HT-29 (cell line): ENCODE measurements at regions not wholly inside any gene's neighbourhood (a gene's known extent, or its start where the extent isn't known, plus 50 kb on each side); places are given as distances from the start of the nearest gene placed in this dataset.

Experiments used
- DNase-seq: peaks from one replicate; pipeline ENCODE4 v3.0.0-alpha.2; 2015; ENCODE audit warnings: low spot score

DNA sequence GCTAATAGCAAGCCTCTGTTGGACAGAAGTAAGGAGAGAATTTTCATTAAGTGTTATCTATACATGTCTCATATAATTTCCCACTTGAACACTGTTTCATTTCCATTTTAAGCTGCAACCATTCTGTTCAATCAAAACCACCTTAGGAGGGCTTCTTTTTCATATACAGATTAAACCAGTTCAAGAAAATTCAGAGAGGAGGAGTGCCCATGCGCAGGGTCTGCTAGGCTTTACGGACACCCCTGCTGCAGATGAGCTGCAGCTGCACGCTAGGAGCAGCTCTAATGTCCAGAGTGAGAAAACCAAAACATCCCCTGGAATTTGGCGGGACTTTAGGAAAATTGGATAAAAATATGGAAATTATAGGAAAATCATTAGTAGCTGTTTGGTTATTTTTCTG is 541.0 kb downstream of the SPRY1 start:
- DNase-seq = no peak

DNA sequence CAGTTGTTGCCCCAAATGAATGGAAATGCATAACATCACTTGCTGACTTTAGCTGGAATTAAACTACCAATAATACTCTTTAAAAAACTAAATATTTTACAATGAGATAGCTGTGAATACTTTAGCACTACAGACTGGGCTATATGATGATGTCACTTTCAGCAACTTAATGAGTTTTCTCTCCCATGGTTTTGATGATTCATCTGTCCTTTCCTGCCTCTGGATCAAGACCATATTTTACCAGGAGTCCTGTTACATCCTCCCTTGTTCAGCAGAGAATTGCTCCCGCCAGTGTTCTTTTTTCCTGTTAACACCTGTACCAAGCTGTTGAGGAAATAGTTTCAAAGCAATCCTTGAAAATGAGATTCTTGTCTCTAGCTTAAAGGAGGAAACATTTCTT is 543.0 kb downstream of the SPRY1 start:
- no peak for DNase-seq

DNA sequence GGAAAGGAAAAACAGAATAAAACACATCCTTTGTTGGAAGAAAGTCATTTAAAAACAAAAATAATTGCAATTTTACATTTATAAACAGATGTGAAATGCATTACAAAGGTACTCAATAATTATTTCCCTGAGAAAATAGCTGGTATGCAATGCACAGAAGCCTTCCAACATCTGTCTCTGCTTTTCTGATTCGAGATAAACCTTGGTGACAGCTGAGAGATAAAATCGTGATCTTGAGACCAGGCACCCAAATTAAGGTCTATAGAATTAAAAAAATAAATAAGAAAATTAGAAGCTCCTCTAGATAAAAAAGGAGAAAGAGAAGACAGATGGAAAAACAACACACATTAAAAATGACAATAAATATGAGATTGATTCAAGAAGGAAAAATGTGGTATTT is 544.0 kb downstream of the SPRY1 start:
- DNase-seq = no peak

DNA sequence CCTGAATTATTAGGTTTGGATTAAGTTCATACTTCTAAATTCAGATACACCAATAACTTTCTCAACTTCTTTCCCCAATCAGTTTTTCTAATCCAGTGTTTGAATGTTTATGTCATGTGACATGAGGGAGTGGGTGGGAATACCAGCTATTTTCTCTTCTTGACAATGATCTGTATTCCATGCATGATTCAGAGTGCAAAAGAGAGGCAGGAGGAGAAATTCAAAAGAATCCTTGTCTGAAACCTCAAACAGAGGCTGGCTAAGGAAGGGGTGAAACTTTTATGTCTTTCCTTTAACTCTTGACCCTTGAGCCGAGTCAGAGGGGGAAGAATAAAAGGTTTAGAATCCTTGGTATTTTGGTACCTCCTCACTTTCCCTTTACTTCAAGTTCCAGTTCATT is 544.7 kb downstream of the SPRY1 start:
- no peak for DNase-seq

DNA sequence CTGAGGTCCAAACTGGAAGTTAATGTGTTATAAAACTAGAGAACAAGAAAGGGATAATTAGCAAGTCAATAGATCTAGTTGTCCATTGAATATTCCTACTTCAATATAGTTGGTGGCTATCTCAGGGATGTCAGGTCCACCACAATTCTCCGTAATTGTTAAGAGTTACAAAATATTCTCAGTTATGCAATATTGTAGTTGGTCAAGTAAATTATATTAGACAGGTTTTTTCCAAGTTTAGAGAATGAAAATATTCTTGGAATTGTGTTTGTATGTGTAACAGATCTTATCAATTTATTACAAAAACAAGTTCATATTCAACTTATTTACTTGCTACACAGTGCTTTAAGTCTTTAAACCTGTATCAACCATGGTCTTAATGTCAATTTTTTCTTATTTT is 547.4 kb downstream of the SPRY1 start:
- no peak for DNase-seq

DNA sequence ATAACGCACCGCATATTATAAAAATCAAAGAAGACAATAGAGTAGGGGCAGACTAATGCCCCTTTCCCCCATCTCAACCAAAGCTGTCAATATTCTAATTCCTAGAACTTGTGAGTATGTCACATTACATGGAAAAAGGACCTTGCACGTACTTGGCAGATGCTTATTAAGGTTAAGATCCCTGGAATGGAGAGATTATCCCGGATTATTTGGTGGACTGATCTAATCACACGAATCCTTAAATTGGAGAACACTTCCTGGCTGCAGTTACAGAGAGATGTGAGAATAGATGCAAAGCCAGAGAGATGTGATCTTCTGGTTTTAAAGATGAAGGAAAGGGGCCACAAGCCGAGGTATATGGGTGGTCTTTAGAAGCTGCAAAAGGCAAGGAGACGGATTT is 548.7 kb downstream of the SPRY1 start:
- no peak for DNase-seq

DNA sequence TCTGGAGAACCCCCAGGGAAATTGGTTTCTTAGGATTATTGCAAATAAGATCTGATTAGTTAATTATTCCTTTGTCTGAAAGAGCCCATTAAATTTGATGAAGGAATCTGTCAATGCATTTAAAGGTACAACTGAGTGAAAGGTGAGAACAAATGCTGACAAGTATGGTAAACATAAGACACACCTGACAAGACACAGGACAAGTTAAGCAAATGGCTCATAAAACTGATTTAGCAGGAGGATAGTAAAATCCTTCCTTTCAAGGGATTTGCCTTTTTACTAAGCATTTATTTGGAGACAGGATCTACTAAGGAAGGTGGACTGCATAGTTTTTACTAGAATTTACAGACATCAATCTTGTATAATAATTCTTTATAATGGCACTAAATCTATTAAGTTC is 553.9 kb downstream of the SPRY1 start:
- peak; percentile 24 for DNase-seq

DNA sequence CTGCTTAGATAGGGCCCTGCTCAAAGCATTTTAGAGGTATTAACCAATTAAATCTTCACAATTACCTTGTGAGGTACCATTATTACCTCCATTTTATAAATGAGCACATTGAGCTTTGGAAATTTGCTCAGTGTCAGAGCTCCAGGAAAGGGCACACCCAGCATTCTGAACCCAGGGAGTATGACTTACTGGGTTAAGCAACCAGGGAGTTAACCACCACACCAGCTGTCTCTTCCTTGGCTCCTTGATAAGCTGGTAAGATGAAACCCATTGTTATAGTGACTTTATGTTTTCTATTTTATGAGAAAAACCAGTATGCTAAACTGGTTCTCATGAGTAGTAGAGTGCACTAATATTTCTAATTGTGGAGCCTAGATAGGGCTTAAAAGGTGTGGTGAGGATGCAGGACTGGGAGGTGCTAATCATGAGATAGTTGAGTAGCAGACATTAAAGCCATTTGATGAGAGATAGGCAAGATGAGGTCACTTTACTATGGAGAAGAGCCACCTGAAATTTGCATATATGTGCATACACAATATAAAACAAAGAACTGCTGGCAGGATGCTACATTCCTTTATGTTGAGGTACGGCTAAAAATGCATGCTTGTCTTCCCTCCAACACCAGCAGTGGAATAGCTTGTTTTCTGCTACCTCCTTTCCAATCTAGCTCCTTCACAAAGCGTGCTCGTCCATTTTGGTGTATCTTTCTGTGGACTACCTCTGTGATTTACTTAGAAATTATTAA is 556.1 kb downstream of the SPRY1 start:
- no peak for DNase-seq

DNA sequence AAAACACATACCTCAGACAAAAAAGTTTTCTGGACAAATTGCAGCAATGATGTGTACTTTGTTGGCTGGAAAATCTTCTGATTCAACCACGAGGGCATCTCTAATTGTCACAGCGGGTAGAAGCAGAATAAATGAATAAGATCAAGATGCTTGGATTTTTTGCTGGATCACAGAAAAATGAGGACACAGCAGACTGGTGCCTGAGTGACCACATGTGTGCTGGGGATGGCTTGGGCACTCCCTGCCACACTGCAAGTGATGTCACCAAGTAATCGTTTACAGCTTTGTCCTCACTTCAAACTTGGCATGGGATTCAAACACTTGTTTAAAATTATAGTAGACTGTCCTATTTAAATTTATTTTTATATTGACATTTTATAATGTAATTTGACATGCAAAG is 557.0 kb downstream of the SPRY1 start:
- no peak for DNase-seq

DNA sequence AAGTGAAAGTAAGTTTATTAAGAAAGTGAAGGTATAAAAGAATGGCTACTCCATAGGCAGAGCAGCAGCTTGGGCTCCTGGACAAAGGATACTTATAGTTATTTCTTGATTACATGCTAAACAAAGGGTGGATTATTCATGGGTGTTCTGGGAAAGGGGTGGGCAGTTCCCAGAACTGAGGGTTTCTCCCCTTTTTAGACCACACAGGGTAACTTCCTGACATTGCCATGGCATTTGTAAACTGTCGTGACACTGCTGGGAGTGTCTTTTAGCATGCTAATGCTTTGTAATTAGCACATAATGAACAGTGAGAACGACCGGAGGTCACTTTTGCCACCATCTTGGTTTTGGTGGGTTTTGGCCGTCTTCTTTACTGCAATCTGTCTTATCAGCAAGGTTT is 557.6 kb downstream of the SPRY1 start:
- no peak for DNase-seq

DNA sequence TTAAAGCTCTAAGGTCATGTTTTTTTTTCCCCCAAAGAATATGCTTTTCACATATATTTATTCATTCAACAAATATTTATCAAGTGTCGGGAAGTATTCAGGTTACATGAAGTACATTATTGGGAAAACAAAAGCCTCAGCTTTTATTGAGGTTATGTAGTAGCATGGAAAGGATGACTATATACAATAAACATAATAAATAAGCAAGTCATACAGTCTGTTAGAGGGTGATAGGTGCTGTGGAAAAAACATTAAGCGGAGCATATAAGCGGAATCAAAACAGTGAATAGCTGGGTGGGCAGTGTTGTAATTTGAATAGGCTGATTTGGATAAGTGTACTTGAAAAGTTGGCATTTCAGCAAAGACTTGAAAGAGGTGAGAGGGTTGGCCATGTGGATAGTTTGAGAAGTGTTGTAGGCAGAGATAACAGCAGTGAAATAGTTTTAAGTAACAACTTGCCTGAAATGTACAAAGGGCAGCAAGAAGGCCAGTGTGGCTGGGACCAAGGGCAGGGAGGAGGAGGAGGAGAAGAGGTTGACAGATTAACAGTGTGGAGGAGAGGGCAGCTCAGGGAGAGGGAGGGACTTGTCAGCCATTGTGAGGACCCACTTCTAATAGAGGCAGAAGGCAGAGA is 558.7 kb downstream of the SPRY1 start:
- DNase-seq = no peak

DNA sequence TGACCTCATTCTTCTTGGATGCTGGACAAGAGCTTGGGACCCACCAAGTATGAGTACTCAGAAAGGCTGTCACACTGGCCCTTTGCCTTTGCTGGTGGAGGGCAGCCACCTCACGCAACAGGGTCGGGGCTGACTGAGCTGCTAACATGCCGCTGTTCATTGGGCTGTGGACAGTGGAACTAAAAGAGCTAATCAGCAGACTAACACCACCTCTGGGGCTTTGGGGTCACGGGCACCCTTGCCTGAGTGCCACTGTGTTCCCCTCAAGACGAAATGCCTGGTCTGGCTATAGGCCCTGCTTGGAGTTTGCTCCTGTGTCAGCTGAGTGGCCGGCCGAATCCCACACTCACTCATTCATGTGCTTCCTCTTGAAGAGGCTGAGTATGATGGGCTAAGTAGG is 559.6 kb downstream of the SPRY1 start:
- no peak for DNase-seq

DNA sequence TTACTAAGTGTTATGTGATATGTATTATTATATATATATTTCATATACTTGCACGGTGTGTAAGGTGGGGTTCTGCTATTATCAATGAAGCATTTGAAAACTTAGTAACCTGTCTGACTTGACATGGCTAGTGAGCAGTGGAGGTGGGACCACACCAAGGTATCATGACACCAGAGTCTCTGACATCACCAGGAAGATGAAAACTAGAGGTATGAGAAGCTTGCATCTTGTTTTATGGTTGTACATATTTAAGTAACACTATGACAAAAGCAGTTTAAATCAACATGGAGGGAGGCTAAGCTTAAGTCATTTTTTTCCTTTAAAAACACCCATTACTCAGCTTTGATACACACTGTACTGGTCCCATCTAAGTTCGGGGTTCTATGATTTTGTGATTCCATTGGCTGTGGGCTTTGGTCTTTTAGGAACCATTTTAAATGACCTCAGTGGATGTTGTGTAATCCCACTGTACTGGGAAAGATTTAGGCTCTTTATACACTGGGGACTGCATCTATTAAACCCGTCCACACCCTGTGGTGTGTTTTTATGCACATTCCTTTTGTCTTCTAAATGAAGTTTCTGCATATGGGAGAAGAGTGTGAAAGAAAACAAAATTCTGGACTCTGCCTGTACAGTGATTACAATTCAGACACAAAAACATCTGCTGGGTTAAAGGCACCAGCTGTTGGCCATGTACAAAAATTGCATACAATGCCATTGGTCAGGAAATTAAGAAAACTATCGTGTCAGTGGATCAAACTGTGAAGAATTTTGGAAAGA is 570.6 kb downstream of the SPRY1 start:
- no peak for DNase-seq

DNA sequence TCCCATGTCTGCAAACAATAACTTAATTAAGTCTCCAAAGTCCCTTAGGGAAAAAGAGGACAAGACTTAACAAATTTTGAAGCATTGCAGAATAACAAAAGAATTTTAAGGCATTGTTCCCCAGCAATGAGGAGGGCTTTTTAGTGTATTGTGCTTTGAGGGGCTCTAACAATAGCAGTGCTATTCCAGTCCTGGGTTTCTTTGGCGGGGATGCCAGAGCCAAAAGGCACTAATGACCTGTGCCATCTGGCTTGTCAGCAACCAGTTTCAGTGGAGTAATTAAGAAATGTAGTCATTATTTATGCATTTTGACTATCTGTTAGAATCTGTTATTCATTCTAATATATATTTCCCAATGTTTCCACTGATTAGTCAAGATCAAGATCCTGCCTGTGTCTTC is 575.4 kb downstream of the SPRY1 start:
- no peak for DNase-seq

DNA sequence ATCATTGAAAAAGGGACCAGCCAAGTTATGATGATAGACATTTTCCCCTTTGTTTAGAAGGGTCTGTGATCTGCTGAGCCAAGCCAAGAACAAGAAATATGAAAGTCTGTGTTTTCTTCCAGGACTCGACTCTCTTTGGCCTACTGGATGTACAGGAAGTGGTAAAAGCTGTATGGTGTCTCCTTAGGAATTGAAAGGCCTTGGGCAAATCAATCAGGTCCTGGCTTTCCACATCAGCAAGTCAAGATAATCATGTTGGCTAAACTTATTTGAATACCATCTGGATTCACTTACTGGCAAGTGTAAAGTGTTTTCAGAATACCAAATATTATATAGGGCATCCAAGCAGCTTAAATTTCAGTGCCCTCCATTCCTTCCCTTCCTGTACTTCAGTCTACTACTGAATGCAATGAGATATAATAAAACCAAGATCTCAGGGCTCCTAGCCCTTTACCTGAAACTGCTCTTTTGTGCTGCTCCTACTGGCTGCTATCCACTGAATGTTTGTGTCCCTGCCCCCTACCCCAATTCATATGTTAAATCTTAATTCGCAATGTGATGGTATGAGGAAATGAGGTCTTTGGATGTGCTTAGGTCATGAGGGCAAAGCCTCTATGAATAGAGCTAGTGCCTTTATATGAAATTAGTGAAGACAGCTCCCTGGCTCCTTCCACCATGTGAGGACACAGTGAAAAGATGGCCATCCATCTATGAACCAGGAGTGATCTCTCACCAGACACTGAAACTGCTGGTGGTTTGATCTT is 578.0 kb downstream of the SPRY1 start:
- no peak for DNase-seq

DNA sequence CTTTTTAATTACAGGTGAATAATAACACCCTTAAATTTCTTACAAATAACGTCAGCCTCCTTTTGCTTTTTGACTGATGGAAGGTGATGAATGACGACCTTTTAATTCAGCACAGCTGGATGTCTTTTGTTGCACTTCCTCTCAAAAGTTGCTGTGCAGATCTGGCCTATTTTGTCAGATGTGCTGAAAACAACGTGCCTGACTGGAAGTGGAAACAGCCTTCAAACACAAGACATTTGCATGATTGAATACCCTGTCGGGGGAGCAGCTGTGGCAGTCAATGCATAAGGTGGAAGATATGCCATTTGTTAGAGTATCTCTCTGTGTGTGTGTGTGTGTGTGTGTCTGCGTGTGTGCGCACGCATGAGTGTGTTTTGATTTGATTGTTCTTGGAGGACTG is 579.7 kb downstream of the SPRY1 start:
- no peak for DNase-seq

DNA sequence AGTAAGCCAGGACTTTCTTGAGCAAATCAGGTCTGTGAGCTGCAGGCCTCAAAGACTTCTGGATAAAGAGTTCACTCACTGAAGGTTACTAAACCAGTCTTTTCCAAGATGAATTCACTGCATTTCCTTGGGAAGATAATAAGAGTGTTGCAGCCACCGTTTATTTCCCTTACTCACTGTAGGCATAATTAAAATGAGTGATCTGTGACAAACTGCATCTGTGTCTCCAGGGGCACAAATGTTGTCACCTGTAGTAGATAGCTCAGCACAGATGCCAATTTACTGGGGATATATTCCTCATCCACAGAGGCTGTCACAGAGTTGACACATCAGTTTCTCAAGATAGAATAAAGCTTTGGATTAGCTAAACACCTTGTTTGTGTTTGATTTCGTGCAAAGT is 580.2 kb downstream of the SPRY1 start:
- no peak for DNase-seq

DNA sequence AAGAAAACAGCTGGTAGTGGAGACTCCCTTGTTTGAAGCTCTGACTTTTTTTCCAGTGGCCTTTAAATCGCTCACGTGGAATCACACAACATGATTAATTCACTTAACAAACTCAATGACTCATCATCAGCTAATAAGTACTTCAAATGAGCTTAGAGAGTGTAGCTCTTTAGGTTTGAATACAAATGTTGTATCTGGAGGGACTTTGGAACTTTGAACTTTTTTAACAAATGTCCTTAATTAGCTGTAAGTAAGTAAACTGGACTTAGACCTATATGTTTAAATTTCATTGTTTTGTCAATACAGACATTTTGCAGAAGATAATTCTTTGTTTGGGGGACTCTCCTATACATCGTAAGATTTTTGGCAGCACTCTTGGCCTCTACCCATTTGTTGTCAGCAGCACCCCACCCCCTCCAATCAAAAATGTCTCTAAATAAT is 581.1 kb downstream of the SPRY1 start:
- DNase-seq = peak; percentile 21

DNA sequence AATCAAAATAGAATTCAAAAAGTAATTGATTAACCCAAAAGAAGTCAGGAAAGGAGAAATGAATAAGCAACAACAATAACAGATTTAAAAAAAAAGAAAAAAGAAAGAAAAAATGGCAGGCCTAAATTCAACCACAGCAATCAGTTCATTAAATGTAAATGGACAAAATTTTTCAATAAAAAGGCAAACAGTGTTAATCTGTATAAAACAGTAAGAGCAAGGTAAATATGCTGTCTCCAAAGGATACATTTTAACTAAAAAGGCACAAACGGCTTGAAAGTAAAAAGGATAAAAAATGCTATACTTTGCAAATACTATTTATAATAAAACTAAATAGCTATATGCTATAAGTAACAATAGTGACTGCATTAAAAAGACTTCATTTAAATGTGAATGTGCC is 582.0 kb downstream of the SPRY1 start:
- no peak for DNase-seq

DNA sequence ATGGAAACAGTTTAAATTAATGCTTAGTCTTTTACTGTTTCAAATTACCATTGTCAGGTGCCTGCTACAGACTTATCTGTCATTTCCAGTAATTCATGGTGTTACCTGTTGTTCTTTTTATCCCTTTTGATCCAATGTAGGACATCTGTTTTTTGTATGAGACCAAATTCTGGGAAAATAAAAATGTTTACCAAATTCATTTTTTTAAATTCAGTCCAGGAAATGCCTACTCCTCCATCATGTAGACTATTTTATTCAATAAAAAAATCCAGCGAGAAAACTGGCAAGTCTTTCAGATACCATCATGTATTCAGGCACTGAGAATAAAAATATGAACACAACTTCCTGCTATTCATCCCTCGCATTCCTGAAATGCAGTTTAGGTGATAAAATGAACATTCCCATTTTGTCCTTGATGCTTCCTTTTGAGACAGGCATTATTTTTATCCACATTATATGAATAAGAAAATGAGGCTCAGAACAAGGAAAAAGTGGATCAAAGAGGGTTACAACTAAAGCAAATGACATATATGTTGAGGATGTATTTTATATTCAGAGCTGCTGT is 584.2 kb downstream of the SPRY1 start:
- DNase-seq = no peak

DNA sequence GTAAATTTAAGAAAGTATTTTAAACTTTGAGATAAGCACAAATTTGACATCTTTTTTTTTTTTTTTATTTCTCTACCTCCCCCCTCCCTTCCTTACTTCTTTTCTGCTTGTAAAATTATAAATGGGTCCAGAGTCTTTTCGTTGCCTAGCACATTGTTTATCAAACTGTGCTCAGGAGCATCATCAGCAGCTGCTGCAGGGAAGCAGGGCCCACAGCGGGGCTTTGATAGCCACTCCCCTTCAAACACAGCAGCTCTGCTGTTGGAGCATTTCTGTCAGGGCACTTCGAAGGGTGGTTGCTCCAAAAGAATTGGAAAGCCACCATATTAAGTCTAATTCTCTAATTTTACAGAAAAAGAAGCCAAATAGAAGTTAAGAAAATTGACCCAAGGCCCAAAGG is 588.3 kb downstream of the SPRY1 start:
- DNase-seq = no peak
